NCI-H2196 treated with DMSO at 0.1 percent for 48 hours (cell line): ENCODE measurements at regions not wholly inside any gene's neighbourhood (a gene's known extent, or its start where the extent isn't known, plus 50 kb on each side); places are given as distances from the start of the nearest gene placed in this dataset.

Experiments
- DNase-seq: peaks from one replicate; lab custom pipeline; 2025; ENCODE audit not compliant: unreplicated experiment; lab: John Stamatoyannopoulos, UW

DNA sequence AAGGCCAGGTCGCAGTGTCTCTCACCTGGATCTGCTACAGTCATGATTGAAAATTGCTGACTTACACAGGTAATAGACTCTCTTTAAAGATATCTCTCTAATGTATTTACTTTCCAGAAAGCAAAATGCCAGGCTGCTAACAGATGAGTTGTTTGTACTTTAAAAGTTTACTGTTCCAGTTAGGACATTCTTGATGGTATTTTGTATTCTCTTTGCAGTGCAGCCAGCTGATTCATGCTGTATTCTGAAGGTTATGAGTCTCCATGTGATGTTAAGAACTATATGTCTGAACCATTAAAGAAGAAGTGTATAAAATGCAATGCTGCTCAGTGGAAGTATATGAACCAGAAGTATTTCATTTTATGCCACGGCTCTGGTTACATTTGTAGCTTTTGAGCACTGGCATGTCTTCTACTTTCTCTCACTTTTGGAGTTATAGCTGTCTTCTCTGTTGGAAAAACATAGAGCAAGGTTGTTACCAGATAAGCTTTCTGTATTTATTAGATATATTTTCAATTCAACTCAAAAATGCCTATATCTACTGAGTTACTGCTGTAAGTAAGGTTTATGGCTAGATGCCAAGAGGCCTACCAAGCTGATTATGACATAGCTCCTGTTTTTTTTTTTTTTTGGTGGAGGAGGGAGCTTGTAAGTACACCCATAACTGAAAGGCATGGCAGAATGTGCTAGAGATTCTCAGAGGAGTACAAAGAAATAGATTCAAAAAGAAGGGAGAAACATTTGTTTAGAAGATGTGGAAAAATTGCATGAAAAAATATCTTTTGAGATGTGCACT, 130.5 kb upstream of the MAN1A1 start:
- DNase-seq: no peak

DNA sequence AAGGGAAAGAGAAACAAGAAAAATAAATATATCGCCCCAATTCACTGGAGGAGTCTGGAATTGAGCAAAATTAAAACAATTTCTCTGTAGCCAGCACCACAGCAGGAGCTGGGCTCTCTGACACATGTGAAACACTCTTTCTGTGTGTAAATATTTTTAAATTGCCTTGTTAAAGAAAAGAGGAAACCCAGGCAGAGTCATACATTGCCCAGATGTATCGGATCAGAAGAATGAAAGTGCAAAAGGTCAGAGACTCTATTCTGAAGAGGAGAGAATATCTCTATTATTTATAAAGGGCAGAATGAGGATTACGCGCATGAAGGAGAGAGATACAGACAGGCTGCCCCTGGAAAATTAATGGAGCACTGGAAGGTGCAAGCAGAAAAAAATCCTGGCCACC, 127.0 kb upstream of the MAN1A1 start:
- no peak for DNase-seq

DNA sequence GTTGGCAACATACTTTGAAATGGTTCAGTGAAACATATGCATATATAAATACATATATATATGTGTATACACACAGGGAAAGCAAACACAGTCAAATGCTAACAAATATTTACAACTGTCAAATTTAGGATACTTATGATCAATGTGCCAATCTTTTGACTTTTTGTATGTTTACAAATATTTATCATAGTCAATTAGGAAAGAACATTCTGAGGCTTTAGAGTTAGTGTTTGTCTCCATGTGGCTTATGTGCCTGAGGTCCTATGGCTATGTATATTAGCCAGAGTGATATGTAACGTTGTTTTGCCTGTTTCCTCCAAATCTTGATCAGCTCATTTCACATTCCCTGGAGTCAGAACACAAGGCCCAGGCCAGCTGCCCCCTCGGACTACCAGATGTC, 126.5 kb upstream of the MAN1A1 start:
- no peak for DNase-seq

DNA sequence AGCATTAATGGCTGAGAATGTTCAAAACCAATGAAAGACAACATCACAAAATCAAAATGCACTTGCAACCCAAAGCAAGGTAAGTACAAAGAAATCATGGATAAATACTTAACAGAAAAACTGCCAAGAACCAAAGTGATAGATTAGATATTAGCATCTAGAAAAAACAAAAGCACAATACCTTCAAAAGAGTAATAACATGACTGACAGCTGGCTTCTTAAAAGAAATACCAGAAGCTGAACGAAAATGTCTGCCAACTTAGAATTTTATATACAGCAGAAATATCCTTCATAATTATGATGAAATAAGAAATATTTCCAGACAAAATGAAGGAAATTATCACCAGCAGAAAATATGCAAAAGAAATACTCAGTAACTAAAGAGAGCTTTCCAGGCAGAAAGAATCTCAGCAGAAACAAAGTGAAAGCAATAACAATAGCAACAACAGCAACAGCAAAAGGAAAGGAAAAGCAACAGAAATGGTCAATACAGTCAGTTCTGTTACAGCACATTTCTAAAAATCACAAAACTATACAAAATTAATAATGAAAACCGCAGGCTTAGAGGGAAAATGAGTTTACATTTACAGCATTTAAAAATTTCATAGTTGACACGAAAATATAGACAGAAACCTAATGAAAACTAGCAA, 121.5 kb upstream of the MAN1A1 start:
- DNase-seq: no peak

DNA sequence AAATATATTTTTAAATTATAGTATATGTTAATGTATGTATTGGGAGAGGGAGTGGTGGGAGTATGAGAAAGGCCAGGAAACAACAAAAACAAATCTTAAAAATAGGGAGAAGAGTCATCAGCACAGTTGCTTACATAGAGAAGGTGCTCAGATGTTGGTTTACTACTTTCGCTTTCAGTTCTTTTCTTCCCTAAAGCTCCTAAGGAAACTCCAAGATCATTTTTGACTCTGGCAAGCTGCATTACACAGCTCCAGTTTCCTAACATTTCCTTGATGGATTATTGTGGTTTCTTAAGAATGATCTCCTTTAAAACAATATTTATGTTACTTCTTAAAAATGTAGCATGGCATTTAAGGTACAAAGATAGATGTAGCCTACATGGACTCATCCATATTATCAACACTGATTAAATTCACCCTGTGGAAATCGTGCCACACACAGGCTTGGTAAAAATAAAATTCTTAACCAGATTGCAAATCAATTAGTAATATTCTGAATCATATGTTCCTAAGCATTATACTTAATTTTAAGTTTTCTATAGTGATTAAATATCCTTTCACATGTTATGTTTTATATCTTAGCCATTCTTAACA, 118.0 kb upstream of the MAN1A1 start:
- no peak for DNase-seq

DNA sequence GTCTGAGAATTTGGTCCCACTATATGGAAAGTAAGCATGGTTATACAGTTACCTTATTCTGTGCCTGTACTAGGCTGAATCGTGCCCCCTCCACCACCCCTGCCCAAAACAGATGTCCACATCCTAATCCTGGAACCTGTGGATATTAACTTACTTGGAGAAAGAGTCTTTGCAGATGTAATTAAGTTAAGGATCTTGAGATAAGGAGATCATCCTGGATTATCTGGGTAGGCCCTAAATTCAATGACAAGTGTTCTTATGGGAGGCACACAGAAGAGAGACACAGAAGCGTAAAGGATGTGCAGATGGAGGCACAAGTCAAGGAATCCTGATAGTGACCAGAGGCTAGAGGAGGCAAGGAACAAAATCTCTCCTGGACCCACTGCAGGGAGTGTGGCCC, 116.7 kb upstream of the MAN1A1 start:
- no peak for DNase-seq

DNA sequence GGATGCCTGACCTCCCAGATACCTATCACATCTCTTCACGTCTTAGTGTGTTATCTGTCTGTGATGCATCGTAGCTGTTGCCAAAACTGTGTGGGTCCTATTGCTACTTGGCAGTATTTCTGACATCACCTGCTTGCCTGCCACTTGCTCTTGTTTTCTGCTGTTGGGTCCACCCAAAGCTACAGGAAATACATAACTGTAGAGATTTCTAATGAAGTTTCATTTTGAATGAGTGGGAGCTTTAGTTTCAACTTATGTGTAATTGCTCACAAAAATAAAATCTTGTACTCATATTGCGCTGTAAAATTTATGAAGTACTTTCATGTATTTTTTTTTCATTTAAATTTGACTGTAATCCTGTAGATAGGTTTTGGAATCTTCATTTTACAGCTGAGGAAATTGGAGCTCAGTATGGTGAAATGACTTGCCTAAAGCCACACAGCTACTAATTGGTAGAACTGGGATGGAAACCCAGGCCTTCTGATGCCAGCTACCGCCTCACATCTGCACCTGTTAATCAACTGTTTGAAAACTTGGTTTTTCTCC, 113.6 kb upstream of the MAN1A1 start:
- DNase-seq: no peak

DNA sequence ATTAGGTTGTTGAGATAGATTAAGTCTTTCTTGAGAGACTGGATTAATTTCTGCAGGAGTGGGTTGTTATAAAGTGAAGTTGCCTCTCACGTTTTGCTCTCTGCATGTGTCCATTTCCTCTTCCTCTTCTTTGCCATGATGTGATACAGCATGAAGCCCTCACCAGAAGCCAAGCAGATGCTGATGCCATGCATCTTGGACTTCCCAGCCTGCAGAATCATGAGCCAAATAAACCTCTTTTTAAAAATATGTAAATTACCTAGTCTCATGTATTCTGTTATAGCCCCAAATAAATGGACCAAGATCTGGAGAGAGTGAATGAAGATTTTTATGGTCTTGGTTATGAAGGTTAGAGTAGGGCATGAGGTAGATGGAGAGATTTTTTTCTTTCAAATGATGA, 111.6 kb upstream of the MAN1A1 start:
- no peak for DNase-seq

DNA sequence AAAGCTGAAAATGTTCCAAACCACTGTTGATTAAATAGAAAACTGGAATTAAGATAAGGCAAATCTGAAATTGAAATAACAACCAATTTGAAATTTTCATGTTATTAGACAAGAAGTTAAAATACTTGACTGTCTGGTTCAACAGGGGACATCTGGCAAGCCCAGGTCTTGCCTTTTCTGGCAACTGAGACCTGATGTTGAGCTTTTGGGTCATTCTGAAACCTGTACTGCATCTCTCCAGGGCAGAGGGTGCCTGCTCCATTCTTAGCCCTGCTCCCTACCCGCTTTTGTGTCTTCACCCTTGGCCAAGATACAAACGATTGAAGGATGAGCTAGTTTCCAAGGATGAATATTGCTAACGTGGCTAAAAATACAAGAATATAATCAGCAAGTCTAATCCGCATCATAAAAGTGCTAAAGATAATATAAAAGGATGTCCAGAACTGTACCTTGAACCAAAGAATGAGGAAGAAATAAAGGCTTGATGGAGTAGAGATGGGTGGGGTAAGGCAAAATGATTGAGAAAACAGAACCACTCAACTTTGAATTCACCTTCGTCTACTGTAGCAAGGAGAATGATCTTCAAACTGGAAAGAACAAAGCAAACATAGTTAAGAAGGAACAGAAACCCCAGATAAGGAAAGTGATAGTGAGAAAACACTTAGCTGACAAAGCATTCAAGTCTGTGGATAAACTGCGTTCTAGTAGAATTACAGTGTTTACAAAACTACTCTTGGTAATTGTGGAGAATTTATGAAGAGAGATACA, 109.8 kb upstream of the MAN1A1 start:
- DNase-seq: no peak

DNA sequence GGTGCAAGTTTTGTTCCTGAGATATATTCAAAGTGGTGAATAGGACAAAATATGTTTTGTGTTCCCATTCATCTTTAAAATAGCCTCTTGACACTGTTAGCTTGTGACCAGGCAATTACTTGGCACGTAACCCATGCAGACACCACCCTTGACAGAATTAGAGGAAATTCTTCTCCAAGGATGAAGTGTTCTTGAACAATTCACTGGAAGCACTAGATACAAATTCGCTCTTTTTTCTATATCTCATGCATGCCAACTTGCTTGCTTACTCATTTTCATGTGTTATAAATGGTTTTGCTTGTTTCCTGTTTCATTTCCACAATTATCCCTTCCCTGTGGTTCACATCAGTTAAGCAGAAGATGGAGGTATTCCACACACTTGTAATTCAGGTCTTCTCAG, 105.2 kb upstream of the MAN1A1 start:
- no peak for DNase-seq

DNA sequence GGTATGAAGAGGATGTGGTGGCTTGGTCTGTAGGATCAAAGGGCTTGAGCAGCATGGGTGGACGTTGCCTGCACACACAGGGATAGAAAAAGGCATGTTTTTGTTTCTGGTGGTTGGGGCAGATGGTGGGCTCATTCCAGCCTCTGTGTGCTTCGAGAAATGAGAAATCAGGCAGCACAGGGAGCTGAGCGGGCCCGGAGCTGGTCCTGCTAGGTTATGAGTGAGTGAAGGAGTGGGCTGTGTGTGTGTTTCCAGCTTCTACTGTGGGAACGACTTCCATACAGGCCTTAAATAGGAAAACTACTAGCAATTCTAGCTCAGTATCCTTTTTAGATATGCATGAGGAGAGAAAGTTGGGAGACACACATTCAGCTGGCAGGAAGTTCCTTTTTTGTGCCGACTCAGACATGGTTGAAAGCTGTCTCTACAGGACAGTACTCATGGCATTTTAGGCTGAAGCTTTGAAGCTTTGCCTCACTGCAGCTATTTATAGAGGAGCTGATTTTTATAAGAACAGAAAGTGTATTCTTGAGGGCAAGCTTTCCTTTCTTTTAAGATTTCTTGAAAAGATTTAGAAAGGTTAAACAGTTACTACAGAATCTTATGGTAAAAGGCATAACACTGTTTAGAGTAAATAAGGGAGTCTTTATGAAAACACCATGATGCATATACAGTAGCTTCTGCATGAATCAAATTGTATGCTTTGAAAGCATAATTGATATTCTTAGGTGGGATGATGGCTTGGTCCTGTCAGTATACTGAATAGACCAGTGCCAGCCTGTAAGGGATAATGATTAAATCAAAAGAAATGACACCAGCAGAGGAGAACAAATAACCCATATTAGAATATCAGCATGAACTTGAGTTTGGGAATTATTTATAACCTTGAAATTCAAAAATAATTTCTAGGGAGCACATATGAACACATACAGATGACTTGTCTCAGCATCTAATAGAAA, 104.0 kb upstream of the MAN1A1 start:
- DNase-seq: no peak

DNA sequence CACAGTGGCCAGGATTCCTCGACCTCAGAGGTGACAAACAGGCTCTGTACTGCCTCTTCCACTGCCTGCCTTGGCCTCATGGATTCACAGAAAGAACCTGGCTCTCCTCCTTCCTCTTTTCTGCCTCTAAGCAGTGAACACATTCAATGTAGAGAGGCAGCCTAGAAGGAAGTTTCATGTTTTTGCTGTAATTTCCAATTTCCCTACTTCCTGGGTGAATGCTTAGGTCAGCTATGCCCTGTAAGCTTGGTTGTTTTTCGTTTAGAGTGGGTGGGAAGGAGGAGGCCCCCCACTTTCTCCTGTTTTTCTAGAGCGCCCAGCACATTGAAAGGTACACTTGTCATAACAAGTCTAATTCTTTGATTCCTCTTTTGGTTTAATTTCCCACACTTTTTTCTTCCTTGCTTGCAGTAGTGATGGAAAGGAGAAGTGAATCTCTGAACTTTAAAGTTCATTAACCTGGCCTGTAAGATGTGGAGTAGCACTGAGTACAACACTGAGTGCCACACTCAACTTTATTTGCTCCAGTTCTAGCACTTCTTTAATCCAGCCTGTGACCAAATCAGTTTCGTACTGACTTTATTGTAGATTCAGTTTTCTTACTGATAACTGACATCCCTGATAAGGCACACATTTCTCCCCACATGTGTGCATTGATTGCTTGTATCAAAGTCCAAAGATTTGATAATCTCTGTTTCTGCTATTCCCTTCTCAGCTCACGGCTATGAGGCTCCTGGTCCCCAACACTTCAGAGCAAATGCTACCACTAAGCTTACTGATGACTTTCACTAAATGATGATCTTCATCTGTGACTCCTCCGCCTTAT, 100.0 kb upstream of the MAN1A1 start:
- DNase-seq: no peak

DNA sequence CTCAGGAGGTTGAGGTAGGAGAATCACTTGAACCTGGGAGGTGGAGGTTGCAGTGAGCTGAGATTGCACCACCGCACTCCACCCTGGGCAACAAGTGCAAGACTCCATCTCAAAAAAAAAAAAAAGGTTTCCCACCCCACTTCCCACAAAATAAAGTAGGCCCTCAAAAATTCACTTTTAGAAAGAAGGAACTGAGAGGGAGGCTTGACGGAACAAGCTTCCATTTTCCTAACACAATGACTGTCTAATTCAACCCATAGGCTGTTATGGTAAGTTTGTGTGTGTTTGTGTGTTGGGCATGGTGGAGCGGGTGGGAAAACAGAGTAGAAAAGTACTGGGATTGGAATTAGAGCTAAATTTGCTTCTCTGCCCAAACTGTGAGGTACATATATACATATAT, 98.4 kb upstream of the MAN1A1 start:
- no peak for DNase-seq

DNA sequence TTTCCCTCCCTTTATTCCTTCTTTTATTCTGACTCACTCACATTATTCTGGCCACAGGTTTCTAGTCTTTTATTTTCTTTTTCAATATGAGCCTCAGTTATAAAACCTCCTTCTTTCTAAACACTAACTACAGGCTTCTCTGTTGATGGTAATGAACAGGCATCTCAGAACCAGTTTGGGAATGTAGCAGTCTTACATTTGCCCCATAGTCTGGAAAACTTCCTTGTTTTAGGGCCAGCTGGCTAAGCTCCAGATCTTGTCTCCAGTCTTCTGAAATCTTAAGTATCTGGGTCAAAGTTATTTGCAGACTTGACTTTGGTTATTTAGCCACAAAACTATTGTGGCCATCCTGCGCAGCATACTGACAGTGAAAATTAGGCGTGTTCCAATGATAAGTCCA, 97.0 kb upstream of the MAN1A1 start:
- DNase-seq: no peak

DNA sequence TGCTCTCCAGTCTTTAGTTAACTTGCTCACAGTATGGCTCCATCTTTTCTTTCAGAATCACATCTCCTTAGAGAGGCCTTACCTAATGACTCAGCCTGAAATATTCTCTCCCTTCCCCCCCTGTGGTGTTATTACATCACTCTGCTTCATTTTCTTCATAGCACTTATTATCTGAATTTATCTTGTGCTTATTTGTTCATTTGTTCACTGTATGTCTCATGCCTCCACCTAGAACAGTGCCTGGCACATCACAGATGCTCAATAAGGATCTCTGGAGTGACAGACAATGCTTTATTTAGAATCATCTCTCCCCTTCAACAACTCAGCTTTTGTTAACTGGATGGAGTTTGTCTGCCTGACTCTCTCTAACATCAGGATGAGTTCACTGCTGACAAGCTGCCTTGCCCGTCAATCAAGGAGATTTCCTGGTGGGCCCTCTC, 96.6 kb upstream of the MAN1A1 start:
- no peak for DNase-seq

DNA sequence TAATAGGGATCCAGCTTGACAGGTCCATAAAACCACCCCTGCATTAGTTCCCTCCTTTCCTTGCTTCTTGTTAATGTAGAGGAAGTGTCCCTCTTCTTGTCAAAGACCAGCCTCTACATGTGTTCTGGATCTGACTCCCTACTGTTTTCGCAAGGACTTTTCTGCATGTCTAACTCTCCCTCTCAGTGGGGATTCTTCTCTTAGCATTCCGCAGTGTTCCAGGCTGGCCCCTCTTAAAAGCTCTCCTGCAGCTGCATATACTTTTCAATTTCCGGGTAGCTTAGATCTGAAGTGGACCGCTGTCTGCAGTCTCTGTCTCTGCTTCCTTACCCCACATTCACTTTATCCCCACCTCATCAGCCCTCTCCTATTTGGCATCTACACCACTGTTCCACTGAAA, 96.1 kb upstream of the MAN1A1 start:
- DNase-seq: no peak

DNA sequence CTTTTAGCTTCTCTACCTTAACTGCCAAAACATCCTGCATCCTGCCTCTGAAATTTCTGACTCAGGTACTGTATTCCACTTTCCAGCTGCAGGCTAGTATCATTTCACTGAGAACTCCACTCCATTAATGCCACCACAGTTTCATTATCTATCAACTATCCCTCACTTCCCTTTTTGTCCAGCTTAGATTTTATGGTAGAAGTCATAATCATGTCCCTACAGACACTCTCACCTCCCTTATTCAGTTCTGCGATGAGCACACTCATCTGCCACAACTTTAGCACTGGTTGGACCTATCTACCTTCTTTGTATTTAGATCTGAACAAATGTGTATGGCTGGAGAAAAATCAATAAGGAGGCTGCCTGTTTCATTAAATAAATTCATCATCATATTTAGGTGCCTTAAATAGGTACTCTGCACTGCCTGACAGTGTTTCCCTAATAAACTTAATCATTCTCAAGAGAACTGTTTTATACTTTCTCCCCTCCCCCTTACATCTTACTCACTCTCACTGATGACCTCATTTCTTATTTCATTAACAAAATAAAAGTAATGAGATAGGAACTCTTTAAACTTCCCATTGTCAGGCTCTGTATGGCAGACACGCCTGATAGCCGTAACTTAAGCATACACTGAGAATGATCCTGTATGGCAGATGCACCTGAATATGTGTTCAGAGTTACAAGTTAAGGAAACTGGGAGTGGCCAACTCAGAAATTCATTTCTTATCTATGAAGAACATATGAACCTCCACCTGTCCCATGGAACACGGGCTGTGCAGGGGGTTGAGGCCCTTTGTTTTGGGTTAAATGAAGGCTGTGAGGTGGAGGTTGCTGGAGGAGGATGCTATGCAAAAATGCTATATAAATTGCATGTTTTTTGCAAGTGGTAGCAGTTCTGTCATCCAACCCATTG, 95.3 kb upstream of the MAN1A1 start:
- DNase-seq: no peak

DNA sequence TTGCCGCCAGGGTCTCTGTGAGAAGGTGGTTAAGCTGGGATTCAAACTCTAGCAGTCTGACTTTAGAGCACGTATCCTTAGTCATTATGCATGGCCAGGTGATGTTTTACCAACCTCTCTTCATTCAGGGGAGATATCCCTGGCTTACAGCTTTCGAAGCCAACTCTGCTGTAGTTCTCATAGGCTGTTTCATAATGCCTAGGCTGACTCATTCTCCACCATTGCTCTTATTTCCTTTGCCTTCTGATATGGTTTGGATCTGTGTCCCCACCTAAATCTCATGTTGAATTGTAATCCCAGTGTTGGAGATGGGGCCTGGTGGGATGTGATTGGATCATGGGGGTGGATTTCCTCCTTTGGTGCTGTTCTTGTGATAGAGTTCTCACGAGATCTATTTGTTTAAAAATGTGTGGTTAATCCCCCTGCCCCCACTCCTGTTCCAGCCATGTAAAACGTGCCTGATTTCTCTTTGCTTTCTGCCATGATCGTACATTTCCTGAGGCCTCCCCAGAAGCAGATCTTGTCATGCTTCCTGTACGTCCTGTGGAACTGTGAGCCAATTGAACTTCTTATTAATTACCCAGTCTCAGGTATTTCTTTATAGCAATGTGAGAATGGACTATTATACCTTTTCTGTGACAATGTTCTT, 94.6 kb upstream of the MAN1A1 start:
- DNase-seq: no peak
